HG03280 (cell line): ENCODE measurements at regions not wholly inside any gene's neighbourhood (a gene's known extent, or its start where the extent isn't known, plus 50 kb on each side); places are given as distances from the start of the nearest gene placed in this dataset.

ENCODE experiments used
- ATAC-seq: cut with Tn5 transposase; IDR thresholded peaks from one replicate; pipeline ENCODE4 v1.9.1; 2021; ENCODE audit warnings: mild to moderate bottlenecking, moderate library complexity; ENCODE audit not compliant: unreplicated experiment

GRCh38 chr6:167766986-167767714, 59.6 kb upstream of the AFDN start:
- ATAC-seq, result no peak

GRCh38 chr6:167767715-167768107, 59.0 kb upstream of the AFDN start:
- ATAC-seq, result no peak

- ATAC-seq, result no peak
Observed at GRCh38 chr6:167768471-167769215, 58.1 kb upstream of the AFDN start.

- no peak for ATAC-seq
Observed at GRCh38 chr6:167769408-167770190, 57.1 kb upstream of the AFDN start.

GRCh38 chr6:167770291-167770955, 56.3 kb upstream of the AFDN start:
- ATAC-seq, result no peak

- ATAC-seq, result no peak
Observed at GRCh38 chr6:167774881-167775280, 51.8 kb upstream of the AFDN start.

- no peak for ATAC-seq
Observed at GRCh38 chr6:167776906-167777627, 49.6 kb upstream of the AFDN start.
